HCT116 (cell line): ENCODE measurements at regions not wholly inside any gene's neighbourhood (a gene's known extent, or its start where the extent isn't known, plus 50 kb on each side); places are given as distances from the start of the nearest gene placed in this dataset.

Source experiments
- ATAC-seq: fragments of 200-7000 bp; cut with Tn5 transposase; 2 replicates; pipeline ENCODE4 v1.9.1; 2020; ENCODE audit warnings: mild to moderate bottlenecking, moderate library complexity
- BruUV-seq: library from RNA; stranded (reverse); fragments of 400-500 nt; replicated peaks from 2 replicates; lab custom pipeline; 2021; lab: Mats Ljungman, UMichigan
- CTCF ChIA-PET: fragments of 300-600 bp; sonication (Branson Sonifier 250); formaldehyde crosslinking; loops from one replicate; lab custom pipeline; 2021; ENCODE audit warnings: antibody characterized with exemption; lab: Charles Lee
- POLR2A ChIA-PET: fragments of 300-600, 350-600 bp; sonication (Branson Sonifier 250); formaldehyde crosslinking; loops from one replicate; lab custom pipeline; 2021; ENCODE audit warnings: antibody characterized with exemption; lab: Charles Lee
- RAD21 ChIA-PET, 2 experiments: fragments of 300-600 bp; sonication (Branson Sonifier 250); formaldehyde crosslinking; loops; one replicate each; lab custom pipeline; 2023; ENCODE audit warnings: low total read pairs in 2 of 2; ENCODE audit not compliant: uncharacterized antibody in 2 of 2, unreplicated experiment in 2 of 2, low non-redundant PET in 1 of 2; lab: Charles Lee
- DNase-seq: peaks from one replicate; pipeline ENCODE4 v3.0.0-alpha.2; 2010; ENCODE audit warnings: low read depth, low spot score
- H2AFZ ChIP-seq: fragments of 200-600 bp; shearing (Covaris generic), sonication (generic); 2 replicates; pipeline ENCODE4 v1.6.1; 2017; ENCODE audit warnings: low read depth, mixed run types, mixed read lengths, antibody characterized with exemption, low read length; ENCODE audit not compliant: poor library complexity, severe bottlenecking
- H3K27ac ChIP-seq: 2 replicates; pipeline ENCODE4 v1.5.1; 2012; ENCODE audit warnings: low read depth, low read length
- H3K27me3 ChIP-seq: fragments of 200-600 bp; sonication (generic); 2 replicates; pipeline ENCODE4 v1.6.1; 2016; ENCODE audit warnings: mixed run types, low read length, mixed read lengths; ENCODE audit not compliant: insufficient read depth
- H3K36me3 ChIP-seq, 2 experiments: fragments of 200-500 bp in 1 of 2; fragments of 200-600 bp in 1 of 2; sonication (Bioruptor generic) in 1 of 2; sonication (generic) in 1 of 2; 2 replicates each; pipeline versions ENCODE4 v1.5.1 to v1.6.1; 2014 to 2016; ENCODE audit warnings: low read length in 2 of 2, inconsistent platforms in 1 of 2, mixed read lengths in 1 of 2, mixed run types in 1 of 2; ENCODE audit not compliant: insufficient read depth in 2 of 2, control insufficient read depth in 1 of 2
- H3K4me1 ChIP-seq, 2 experiments: fragments of 200-600 bp in 1 of 2; sonication (generic) in 1 of 2; 2 replicates each; pipeline versions ENCODE4 v1.5.1 to v1.6.1; 2012 to 2017; ENCODE audit warnings: low read length in 2 of 2, inconsistent platforms in 1 of 2, mild to moderate bottlenecking in 1 of 2, mixed read lengths in 1 of 2, mixed run types in 1 of 2, moderate library complexity in 1 of 2; ENCODE audit not compliant: insufficient read depth in 2 of 2, control insufficient read depth in 1 of 2
- H3K4me2 ChIP-seq: fragments of 200-600 bp; sonication (generic); 2 replicates; pipeline ENCODE4 v1.6.1; 2017; ENCODE audit warnings: mixed run types, low read length, mixed read lengths
- H3K4me3 ChIP-seq, 2 experiments: fragments of 200-600 bp in 1 of 2; sonication (generic) in 1 of 2; replicated peaks in 1 of 2; 2 replicates each; pipeline ENCODE4 v1.5.1; 2011 to 2016; ENCODE audit warnings: low read length in 2 of 2, control low read depth in 1 of 2, low read depth in 1 of 2, mild to moderate bottlenecking in 1 of 2, mixed read lengths in 1 of 2, mixed run types in 1 of 2
- H3K79me2 ChIP-seq: fragments of 200-600 bp; sonication (generic); 2 replicates; pipeline ENCODE4 v1.6.1; 2017; ENCODE audit warnings: mild to moderate bottlenecking, mixed run types, low read length, moderate library complexity, mixed read lengths; ENCODE audit not compliant: insufficient read depth
- H3K9ac ChIP-seq: fragments of 200-600 bp; sonication (generic); 2 replicates; pipeline ENCODE4 v1.6.1; 2016; ENCODE audit warnings: low read length, mixed read lengths
- H3K9me2 ChIP-seq: fragments of 200-600 bp; sonication (generic), shearing (Covaris generic); 2 replicates; pipeline ENCODE4 v1.6.1; 2017; ENCODE audit warnings: mixed run types, mild to moderate bottlenecking, moderate library complexity; ENCODE audit not compliant: insufficient read depth
- H3K9me3 ChIP-seq, 2 experiments: fragments of 200-500 bp in 1 of 2; fragments of 200-600 bp in 1 of 2; sonication (Bioruptor generic) in 1 of 2; sonication (generic) in 1 of 2; 2 replicates each; pipeline ENCODE4 v1.6.1; 2014 to 2017; ENCODE audit warnings: low read length in 2 of 2, mixed read lengths in 2 of 2, inconsistent platforms in 1 of 2, low read depth in 1 of 2, mild to moderate bottlenecking in 1 of 2, mixed run types in 1 of 2, moderate library complexity in 1 of 2; ENCODE audit not compliant: control insufficient read depth in 1 of 2, insufficient read depth in 1 of 2
- H4K20me1 ChIP-seq: fragments of 200-600 bp; sonication (generic), shearing (Covaris generic); 2 replicates; pipeline ENCODE4 v1.6.1; 2017; ENCODE audit warnings: mixed run types, mild to moderate bottlenecking, moderate library complexity; ENCODE audit not compliant: insufficient read depth
- CEBPB ChIP-seq: IDR thresholded peaks from 2 replicates; pipeline ENCODE4 v1.6.1; 2012; ENCODE audit warnings: low read depth
- EZH2phosphoT487 ChIP-seq: fragments of 200-600 bp; IDR thresholded peaks from 2 replicates; pipeline ENCODE4 v1.6.1; 2018; ENCODE audit warnings: antibody characterized with exemption, borderline replicate concordance
- POLR2A ChIP-seq: IDR thresholded peaks from 2 replicates; pipeline ENCODE4 v1.7.0; 2011; ENCODE audit warnings: borderline replicate concordance; ENCODE audit not compliant: insufficient read depth, insufficient read length; ENCODE audit errors: extremely low read depth
- RAD21 ChIP-seq: IDR thresholded peaks from 2 replicates; pipeline ENCODE4 v1.6.1; 2012; ENCODE audit warnings: low read depth, mild to moderate bottlenecking
- SIN3A ChIP-seq: IDR thresholded peaks from 2 replicates; pipeline ENCODE4 v1.6.1; 2012; ENCODE audit warnings: low read depth
- SP1 ChIP-seq: IDR thresholded peaks from 2 replicates; pipeline ENCODE4 v1.6.1; 2012; ENCODE audit warnings: low read depth
- TCF7L2 ChIP-seq: IDR thresholded peaks from 2 replicates; pipeline ENCODE4 v1.7.0; 2011; ENCODE audit warnings: borderline replicate concordance, inconsistent platforms; ENCODE audit not compliant: insufficient read depth, insufficient read length; ENCODE audit errors: extremely low read depth
- intact Hi-C: fragments of 100-400 bp; cut with micrococcal nuclease; formaldehyde crosslinking; loops from 2 replicates; pipeline ENCODE4 v1.10.0; 2022
- TF ChIP-seq, protein P1 (sequence below): IDR thresholded peaks from 2 replicates; pipeline ENCODE4 v1.6.1; 2012; ENCODE audit warnings: low read depth
- TF ChIP-seq, protein P2 (sequence below): IDR thresholded peaks from 2 replicates; pipeline ENCODE4 v1.6.1; 2012

DNA sequence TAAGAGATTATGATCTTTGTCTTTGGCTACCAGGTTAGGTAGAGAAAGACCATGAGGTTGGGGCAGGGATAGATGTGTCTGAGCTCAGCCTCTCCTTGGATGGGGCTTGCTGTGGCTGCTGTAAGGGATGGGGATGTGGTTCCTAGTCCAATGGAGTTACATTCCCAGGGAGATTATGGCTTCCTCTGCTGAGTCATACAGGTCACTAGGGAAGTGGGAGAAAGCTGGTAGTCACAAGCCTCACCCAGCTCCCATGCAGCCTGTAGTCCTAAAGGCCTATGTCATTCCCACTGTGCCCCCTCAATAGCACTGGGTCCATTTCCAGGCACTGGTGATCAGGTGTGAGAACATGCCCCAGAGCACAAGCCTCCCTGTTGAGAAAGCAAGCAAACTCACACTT lies 70.6 kb upstream of the CENPE start:
- Histone ChIP-seq H3K9me2 (no peaks in the 10 kb centered on the region), H3K9me3 (no peaks in the 10 kb centered on the region), H4K20me1 (no peaks in the 10 kb centered on the region), H3K9ac (no peak overlapping the region), H3K4me1 (peaks cover 0 to 3% of the 10 kb centered on the region in 2 experiments; a peak in 1 of 4 replicates), H3K27ac (no peak overlapping the region), H3K27me3 (no peaks in the 10 kb centered on the region), H3K79me2 (no peaks in the 10 kb centered on the region), H3K4me3 (no peak overlapping the region), H2AFZ (no peak overlapping the region), H3K4me2 (no peak overlapping the region), H3K36me3 (no peaks in the 10 kb centered on the region)
- ChIA-PET POLR2A (no interaction called here), CTCF (no interaction called here), RAD21 (no interaction called here)
- ATAC-seq (no peak), DNase-seq (no peak)
- intact Hi-C loops, result no loop called here
- TF ChIP-seq RAD21, result no peak
- no peak for TF ChIP-seq EZH2phosphoT487
- TF ChIP-seq TCF7L2, result no peak
- TF ChIP-seq POLR2A, result no peak
- no peak for TF ChIP-seq SIN3A
- TF ChIP-seq CEBPB, result no peak
- TF ChIP-seq, protein P1, sequence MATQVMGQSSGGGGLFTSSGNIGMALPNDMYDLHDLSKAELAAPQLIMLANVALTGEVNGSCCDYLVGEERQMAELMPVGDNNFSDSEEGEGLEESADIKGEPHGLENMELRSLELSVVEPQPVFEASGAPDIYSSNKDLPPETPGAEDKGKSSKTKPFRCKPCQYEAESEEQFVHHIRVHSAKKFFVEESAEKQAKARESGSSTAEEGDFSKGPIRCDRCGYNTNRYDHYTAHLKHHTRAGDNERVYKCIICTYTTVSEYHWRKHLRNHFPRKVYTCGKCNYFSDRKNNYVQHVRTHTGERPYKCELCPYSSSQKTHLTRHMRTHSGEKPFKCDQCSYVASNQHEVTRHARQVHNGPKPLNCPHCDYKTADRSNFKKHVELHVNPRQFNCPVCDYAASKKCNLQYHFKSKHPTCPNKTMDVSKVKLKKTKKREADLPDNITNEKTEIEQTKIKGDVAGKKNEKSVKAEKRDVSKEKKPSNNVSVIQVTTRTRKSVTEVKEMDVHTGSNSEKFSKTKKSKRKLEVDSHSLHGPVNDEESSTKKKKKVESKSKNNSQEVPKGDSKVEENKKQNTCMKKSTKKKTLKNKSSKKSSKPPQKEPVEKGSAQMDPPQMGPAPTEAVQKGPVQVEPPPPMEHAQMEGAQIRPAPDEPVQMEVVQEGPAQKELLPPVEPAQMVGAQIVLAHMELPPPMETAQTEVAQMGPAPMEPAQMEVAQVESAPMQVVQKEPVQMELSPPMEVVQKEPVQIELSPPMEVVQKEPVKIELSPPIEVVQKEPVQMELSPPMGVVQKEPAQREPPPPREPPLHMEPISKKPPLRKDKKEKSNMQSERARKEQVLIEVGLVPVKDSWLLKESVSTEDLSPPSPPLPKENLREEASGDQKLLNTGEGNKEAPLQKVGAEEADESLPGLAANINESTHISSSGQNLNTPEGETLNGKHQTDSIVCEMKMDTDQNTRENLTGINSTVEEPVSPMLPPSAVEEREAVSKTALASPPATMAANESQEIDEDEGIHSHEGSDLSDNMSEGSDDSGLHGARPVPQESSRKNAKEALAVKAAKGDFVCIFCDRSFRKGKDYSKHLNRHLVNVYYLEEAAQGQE, result no peak
- TF ChIP-seq SP1, result no peak
- TF ChIP-seq, protein P2, sequence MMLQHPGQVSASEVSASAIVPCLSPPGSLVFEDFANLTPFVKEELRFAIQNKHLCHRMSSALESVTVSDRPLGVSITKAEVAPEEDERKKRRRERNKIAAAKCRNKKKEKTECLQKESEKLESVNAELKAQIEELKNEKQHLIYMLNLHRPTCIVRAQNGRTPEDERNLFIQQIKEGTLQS, result no peak
- no TSS peak for BruUV-seq
